Myocyte (in vitro differentiated cells): ENCODE measurements at regions not wholly inside any gene's neighbourhood (a gene's known extent, or its start where the extent isn't known, plus 50 kb on each side); places are given as distances from the start of the nearest gene placed in this dataset.

Source experiments
- DNase-seq: peaks from one replicate; pipeline ENCODE4 v3.0.0-alpha.2; 2012; ENCODE audit warnings: low read depth

DNA sequence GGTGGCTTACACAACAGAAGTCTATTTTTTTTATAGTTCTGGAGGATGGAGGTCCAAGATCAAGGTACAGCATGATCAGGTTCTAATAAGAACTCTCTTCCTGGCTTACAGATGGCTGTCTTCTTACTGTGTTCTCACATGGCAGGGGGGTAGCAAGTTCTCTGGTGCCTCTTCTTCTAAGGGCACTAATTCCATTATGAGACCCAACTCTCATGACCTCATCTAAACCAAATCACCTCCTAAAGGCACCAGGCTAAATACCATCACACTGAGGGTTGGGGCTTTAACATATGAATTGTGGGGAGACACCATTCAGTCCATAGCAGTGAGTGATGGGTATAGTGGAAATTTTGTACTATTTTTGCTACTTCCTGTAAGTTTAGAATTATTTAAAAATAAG lies 75.2 kb upstream of the SLC4A7 start:
- DNase-seq, result no peak

DNA sequence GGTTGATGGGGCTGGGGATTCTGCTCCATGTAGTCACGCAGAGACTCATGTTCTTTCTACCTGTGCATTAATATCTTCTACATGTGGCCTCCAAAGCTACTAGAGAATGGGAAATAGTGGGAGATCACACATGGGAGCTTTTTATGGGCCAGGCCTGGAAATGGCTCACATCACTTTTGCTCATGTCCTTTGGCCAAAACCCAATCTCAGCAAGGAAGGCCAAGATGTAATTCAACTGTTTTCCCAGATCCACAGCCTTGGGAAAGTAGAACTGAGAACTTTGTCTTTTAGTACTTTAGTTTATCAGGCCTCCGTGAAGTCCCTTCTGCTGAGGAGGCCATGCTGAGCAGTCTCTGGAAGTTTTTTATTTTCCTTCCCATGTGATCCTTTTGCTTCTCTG lies 73.2 kb upstream of the SLC4A7 start:
- no peak for DNase-seq

DNA sequence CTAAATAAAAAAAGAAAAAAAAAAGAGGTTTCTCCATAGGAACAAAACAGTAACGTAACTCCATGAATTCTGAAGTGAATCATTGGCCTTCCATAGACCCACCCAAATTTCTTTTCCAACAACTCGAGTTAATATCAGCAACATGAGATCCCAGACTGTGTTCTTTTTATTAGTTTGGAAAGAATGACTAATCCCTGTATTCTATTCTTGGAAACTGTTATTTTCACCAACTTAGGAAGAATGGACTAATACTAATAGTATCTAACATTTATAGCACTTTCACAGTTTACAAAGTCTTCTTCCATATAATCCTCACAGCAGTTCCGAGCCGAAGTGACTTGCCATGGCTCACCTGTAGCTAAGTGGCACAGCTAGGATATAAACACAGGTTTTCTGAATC lies 72.7 kb upstream of the SLC4A7 start:
- DNase-seq, result peak; percentile 41

DNA sequence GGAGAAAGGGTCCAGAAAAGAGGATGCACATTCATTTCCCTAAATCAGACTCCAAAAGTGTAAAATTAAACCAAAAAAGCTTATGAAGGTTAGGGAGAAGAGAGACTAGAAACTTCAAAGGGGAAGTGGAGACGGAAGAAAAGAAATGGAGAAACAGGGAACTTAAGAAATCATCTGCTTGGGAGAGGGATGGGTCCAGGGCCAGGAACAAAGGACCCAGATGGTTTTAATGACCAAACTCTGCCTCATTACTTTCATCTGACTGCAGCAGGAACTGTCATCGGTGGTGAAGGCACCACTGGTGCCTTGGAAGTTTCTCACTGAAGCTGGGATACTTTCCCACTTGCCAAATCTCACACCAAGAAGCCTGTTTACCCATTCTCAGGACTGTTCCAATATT lies 70.5 kb upstream of the SLC4A7 start:
- DNase-seq, result no peak

DNA sequence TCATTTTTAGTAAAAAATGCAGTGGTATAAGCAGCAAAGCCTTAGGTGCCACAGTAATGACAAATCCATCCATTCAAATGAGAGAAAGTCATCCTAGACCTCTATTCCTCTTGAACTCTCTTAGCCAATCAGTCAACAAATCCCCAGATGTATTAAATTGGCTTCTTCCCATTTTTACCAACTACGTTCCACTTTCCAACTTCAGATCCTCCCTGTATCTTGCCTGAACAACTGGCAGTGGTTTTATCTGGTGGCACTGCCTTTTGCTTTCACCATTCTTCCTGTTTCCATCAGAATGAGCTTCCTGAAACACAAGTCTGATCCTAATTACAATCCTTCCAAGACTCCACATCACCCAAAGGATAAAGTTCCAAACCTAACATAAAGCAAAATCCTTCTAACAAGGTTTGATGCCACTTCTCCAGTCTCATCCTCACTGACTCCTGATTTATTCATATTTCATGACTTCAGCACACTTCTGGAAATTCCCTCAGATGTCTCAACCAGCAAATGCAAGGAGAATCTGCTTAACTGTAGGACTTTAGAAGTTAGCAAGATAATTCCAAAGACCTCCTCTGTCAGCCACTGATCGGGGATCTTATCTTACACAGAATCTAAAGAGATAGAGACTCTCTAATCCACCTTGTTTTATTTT lies 69.8 kb upstream of the SLC4A7 start:
- peak; percentile 46 for DNase-seq

DNA sequence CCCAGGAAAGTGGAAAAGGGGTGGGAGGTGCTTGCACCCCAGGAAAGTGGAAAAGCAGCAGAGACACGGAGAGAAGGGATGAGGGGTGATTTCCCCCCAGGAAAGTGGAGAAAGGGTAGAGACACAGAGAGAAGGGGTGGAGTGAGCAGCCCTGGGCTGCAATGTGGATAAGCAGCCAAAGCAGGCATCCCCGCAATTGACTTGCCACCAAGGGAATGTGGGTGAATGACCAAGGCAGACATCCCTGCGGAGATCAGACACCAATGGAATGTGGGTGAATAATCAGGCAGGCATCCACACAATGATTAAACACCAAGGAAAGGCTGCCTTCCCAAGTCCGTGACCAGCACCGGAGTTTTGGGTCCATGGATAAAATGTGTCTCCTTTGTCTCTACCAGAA lies 68.5 kb upstream of the SLC4A7 start:
- DNase-seq, result peak; percentile 88

DNA sequence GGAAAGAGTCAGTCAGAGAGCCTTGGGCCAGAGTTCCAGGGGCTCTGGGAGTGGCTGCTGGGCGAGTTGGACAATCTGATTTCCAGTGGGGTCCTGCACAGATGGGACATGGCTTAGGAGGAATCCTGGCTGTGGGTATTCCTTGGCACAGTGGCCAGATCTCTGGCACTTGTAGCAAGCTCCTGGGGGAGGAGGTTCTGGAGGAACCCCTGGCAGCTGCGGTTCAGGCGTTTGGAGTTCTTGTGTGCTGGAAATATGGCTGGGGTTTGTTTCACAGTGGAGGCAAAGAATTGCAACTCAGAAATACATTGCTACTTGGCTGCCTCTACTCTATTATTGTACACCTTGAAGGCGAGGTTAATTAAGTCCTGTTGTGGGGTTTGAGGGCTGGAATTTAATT lies 67.2 kb upstream of the SLC4A7 start:
- DNase-seq, result peak; percentile 53

DNA sequence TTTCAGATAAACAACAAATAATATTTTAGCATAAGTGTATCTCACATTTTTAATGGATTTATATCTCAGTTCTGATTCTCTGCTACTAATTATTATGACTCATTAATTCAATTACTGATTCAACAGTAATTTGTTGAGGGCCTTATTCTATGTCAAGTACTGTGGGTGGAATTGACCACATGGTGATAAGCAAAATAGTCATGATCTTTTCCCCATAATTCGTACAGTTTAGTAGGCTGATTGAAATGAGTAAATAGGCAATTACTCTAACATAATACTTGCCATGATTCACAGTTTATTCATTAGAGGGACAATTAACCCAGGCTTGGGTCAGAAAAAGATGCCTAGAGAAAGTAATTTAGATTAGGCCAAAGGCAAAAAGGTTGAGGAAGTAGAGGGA lies 60.9 kb upstream of the SLC4A7 start:
- DNase-seq, result no peak

DNA sequence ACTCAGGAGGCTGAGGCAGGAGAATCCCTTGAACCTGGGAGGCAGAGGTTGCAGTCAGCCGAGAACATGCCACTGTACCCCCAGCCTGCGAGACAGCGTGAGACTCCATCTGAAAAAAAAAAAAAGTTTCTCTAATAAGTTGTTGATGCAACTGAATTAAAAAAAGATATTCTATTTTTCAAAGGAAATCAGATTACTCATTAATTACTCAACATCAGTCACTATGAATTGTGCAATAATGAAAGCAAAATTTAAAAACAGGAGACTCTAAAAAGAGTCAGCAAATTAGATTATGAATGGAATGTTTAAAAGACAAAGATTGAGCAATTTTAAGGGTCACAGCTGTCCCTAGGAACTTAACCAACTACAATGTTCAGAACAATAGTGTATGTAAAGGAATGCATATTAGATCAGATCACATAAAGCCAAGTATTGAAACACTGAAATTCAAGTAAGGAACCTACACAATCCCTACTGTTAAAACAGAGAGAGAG lies 60.2 kb upstream of the SLC4A7 start:
- no peak for DNase-seq

DNA sequence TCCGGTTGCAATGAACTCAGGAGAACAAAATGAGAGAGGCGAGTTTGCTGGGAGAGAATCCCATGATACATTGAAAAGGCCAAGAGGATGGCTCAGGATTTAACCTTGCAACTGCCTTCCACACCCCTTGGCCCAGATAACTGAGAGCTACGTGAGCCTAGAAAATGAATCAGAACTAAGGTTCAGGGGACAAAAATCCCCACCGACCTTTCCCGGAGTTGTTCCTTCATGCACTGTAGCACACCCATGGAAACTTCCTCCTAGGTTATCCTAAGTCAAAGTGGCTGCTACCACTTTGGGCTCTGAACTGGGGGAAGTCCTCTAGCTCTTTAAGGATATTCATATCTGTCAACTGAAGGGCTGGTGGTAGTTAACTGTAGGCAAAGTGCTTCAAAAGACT lies 58.3 kb upstream of the SLC4A7 start:
- no peak for DNase-seq

DNA sequence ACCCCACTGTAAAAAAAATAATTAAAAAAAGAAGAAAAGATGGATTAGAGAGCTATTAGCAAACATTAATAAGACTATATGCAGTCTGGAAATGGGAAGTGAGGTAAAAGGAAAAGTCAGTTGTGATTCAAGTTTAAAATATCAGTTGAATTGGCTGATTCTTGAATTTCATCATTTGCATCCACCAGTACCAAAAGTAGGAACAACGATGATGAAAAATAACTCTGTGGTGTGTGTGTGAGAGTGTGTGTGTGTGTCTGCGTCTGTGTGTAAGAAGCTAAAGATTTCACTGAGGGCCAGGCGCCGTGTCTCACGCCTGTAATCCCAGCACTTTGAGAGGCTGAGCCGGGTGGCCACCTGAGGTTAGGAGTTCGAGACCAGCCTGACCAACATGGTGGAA lies 56.0 kb upstream of the SLC4A7 start:
- no peak for DNase-seq

DNA sequence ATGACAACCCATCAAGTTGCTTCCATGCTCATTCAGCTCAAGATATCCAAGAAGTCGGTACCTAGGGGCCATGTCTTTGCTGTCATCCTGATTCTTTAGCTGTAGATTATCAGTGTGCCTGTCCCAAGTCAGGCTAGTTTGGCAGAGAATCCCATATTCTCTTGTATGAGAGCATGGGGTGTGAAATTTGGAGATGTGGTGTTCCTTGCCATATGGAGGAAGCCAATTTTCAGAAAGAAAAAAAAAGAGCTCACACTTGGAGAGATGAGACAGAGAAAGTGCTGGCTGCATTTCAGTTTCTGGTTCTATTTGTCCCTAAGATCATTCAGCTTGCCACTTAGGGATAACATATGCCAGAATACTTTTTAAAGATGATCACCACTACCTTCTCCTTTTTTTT lies 52.3 kb upstream of the SLC4A7 start:
- no peak for DNase-seq

DNA sequence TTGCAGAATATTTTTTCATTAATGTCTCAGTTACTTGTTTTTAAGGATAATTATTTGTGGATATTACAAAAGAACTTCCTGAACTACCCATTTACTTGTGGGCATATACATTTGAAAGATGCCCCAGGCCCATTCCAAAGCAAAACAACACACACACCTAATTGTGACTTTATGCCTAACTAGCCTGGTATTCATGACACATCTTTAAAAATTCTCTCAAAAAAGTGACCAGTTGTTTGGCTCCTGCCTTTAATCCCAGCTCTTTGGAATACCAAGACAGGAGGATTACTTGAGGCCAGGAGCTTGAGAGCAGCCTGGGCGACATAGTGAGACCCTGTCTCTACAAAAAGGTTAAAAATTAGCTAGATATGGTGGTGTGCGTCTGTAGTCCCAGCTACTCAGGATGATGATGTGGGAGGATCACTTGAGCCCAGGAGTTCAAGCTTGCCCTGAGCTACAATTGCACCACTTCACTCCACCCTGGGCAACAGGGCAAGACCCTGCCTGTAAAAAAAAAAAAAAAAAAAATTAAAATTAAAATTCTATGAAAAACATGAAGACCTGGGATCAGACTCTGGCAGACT lies 51.7 kb upstream of the SLC4A7 start:
- peak; percentile 63 for DNase-seq

DNA sequence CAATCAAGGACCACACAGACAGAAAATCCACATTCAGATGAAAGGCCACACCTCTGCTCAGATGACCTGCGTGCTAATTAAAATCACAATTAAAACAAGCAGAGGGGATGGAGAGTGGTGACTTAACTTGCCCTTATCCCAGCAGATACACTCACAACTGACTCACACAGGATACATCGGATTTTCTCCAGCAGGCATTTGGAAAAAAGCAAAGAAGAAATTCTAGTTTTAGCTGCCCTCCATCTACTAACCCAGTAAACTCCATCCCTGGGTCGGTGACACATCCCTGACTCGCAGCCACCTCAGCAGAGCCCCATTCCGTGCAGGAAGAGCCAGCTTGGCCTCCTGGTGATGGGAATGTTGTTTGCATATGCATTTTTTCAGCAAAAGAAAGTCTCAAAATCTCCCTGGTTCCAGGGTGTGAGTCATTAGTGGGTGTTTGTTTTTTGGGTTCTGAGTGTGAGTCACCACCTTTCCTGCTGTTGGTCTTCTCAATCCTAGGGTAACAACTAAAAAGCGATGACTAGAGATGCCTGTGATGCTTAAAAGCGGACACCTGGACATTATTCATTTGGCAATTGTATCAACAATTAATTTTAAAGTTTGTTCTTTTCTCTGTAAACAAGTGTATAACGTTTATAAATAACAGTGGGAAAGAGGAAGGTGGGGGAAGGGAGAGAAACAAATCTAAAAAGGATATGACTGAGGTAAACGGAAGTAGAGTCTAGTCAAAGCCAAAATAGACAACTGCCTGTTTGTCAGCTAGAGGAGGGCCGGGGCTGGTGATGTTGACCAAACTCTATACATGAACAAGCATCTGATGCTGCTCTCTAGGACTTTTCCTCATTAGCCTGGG lies 49.8 kb upstream of the SLC4A7 start:
- DNase-seq, result peak; percentile 87
